ENCODE measurements at regions not wholly inside any gene's neighbourhood (a gene's known extent, or its start where the extent isn't known, plus 50 kb on each side); places are given as distances from the start of the nearest gene placed in this dataset.

DNA sequence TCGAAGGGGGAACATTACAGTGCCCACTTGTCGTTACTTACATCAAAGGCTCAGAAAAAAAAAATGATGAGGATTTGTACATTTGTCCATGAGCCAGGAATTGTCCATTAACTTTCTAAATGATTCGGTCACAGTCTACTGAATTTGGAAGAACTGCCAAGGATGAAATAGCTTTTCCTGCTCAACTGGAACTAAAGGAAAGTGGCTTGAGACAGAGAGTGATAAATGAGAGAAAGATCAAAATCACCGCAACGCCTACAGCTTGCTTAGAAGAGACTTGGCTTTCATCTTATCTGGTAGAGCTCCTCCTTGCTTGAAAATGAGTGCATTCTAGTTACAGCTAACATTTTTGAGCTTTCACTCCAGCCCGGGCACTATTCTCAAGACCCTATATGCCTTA, 55.5 kb upstream of the ADGRG2 start:
- ATAC-seq (ENCODE audit: insufficient read depth, low FRiP score) (no peak), DNase-seq (peak in 2 of 3 donors; percentile 54 to 67)
- H3K4me3 ChIP-seq = no peak overlapping the region
- no peaks in the 10 kb centered on the region for H3K36me3 ChIP-seq (ENCODE audit: control insufficient read depth in 4 of 4, insufficient read depth in 4 of 4, low read length in 4 of 4)
- H3K9me3 ChIP-seq (ENCODE audit: control insufficient read depth in 4 of 4, insufficient read depth in 3 of 4, low read length in 3 of 4) = no peaks in the 10 kb centered on the region
- H3K9ac ChIP-seq (ENCODE audit: insufficient read depth in 1 of 2, low read length in 2 of 2) = no peak overlapping the region
- H3K4me1 ChIP-seq (ENCODE audit: control insufficient read depth in 5 of 5, insufficient read depth in 5 of 5, low read length in 5 of 5) = peaks cover 0 to 5% (median 0%) of the 10 kb centered on the region in 5 donors
- H3K27ac ChIP-seq (ENCODE audit: low read depth in 1 of 2, low read length in 1 of 2) = no peak overlapping the region
- 60 to 71% methylated on average over 6 of the region's 6 CpGs for WGBS, 2 donors
- peaks cover 0 to 8% (median 4%) of the 10 kb centered on the region in 3 donors for H3K27me3 ChIP-seq (ENCODE audit: control insufficient read depth in 3 of 3, insufficient read depth in 3 of 3, low read length in 2 of 3)
- TF ChIP-seq, protein P1, sequence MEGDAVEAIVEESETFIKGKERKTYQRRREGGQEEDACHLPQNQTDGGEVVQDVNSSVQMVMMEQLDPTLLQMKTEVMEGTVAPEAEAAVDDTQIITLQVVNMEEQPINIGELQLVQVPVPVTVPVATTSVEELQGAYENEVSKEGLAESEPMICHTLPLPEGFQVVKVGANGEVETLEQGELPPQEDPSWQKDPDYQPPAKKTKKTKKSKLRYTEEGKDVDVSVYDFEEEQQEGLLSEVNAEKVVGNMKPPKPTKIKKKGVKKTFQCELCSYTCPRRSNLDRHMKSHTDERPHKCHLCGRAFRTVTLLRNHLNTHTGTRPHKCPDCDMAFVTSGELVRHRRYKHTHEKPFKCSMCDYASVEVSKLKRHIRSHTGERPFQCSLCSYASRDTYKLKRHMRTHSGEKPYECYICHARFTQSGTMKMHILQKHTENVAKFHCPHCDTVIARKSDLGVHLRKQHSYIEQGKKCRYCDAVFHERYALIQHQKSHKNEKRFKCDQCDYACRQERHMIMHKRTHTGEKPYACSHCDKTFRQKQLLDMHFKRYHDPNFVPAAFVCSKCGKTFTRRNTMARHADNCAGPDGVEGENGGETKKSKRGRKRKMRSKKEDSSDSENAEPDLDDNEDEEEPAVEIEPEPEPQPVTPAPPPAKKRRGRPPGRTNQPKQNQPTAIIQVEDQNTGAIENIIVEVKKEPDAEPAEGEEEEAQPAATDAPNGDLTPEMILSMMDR (IDR thresholded peaks at IDR 0.05; ENCODE audit: control extremely low read depth, extremely low read depth) = no peak

DNA sequence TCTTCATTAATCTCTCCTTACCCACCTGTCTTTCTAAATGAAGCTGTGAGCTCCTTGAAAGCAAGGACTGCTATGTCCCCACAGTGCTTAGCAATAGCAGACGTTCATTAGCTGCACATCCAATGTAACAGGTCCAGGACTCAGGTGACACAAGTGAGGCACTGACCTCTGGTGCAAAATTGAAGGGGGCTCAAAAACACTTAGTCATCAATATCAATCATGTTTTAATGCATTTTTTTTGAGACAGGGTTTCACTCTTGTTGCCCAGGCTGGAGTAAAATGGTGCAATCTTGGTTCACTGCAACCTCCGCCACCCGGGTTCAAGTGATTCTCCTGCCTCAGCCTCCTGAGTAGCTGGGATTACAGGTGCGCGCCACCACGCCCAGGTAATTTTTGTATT, 56.1 kb upstream of the ADGRG2 start:
- H3K36me3 ChIP-seq (ENCODE audit: control insufficient read depth in 4 of 4, insufficient read depth in 4 of 4, low read length in 4 of 4) = no peaks in the 10 kb centered on the region
- ATAC-seq (ENCODE audit: insufficient read depth, low FRiP score) (no peak), DNase-seq (no peak)
- TF ChIP-seq, protein P1 (IDR thresholded peaks at IDR 0.05; ENCODE audit: control extremely low read depth, extremely low read depth) = no peak
- H3K4me1 ChIP-seq (ENCODE audit: control insufficient read depth in 5 of 5, insufficient read depth in 5 of 5, low read length in 5 of 5) = peaks cover 0 to 5% (median 0%) of the 10 kb centered on the region in 5 donors
- H3K9me3 ChIP-seq (ENCODE audit: control insufficient read depth in 4 of 4, insufficient read depth in 3 of 4, low read length in 3 of 4) = no peaks in the 10 kb centered on the region
- H3K4me3 ChIP-seq = no peak overlapping the region
- no peak overlapping the region for H3K27ac ChIP-seq (ENCODE audit: low read depth in 1 of 2, low read length in 1 of 2)
- 84 to 86% methylated on average over 6 of the region's 6 CpGs for WGBS, 2 donors
- H3K9ac ChIP-seq (ENCODE audit: insufficient read depth in 1 of 2, low read length in 2 of 2) = no peak overlapping the region
- peaks cover 0 to 8% (median 4%) of the 10 kb centered on the region in 3 donors for H3K27me3 ChIP-seq (ENCODE audit: control insufficient read depth in 3 of 3, insufficient read depth in 3 of 3, low read length in 2 of 3)

DNA sequence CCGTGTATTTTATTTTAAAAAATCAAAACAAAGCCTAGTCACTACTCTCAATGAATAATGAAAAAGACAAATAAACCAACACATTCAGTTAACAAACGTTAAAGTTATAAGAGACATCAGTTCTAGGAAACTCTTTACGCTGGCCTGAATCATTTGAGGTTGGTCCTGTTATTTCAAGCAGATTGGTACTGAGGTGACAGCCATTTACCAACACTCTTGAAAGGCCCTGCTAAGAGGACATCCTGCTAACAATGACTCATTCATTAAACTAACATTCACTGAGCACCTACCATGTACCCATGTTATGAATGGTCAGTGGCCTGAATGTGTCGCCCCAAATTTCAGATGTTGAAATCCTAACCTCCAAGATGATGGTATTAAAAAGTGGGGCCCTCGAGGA, 57.1 kb upstream of the ADGRG2 start:
- 69 to 85% methylated on average over 5 of the region's 5 CpGs for WGBS, 2 donors
- Histone ChIP-seq H3K9ac (ENCODE audit: insufficient read depth in 1 of 2, low read length in 2 of 2) (no peak overlapping the region), H3K4me3 (no peak overlapping the region), H3K36me3 (ENCODE audit: control insufficient read depth in 4 of 4, insufficient read depth in 4 of 4, low read length in 4 of 4) (no peaks in the 10 kb centered on the region), H3K27me3 (ENCODE audit: control insufficient read depth in 3 of 3, insufficient read depth in 3 of 3, low read length in 2 of 3) (peaks cover 0 to 10% (median 4%) of the 10 kb centered on the region in 3 donors), H3K27ac (ENCODE audit: low read depth in 1 of 2, low read length in 1 of 2) (no peak overlapping the region), H3K9me3 (ENCODE audit: control insufficient read depth in 4 of 4, insufficient read depth in 3 of 4, low read length in 3 of 4) (no peaks in the 10 kb centered on the region), H3K4me1 (ENCODE audit: control insufficient read depth in 5 of 5, insufficient read depth in 5 of 5, low read length in 5 of 5) (peaks cover 0 to 5% (median 0%) of the 10 kb centered on the region in 5 donors)
- no peak for DNase-seq
- ATAC-seq (ENCODE audit: insufficient read depth, low FRiP score) = no peak
- TF ChIP-seq, protein P1 (IDR thresholded peaks at IDR 0.05; ENCODE audit: control extremely low read depth, extremely low read depth) = no peak

DNA sequence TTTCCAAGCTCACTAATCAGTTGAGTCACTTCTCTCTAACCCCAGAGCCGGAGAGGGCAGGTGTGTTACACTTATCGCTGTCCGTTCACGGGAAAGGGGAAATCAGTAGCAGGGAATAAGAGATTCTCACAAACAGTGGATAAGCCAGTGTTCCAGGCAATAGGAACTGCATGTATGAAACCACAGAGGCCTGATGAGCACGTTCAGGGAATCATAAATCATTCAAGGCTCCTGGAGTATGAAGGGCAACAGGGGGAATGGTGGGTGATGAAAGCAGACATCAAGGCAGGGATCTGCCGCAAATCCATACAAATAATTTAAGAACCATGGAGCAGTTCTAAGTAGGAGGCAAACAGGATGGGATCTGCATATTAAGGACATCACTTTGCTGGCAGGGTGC, 59.1 kb upstream of the ADGRG2 start:
- H3K9me3 ChIP-seq (ENCODE audit: control insufficient read depth in 4 of 4, insufficient read depth in 3 of 4, low read length in 3 of 4) = no peaks in the 10 kb centered on the region
- H3K9ac ChIP-seq (ENCODE audit: insufficient read depth in 1 of 2, low read length in 2 of 2) = no peak overlapping the region
- H3K27ac ChIP-seq (ENCODE audit: low read depth in 1 of 2, low read length in 1 of 2) = no peak overlapping the region
- DNase-seq = no peak
- H3K36me3 ChIP-seq (ENCODE audit: control insufficient read depth in 4 of 4, insufficient read depth in 4 of 4, low read length in 4 of 4) = no peaks in the 10 kb centered on the region
- peaks cover 0 to 5% (median 0%) of the 10 kb centered on the region in 5 donors for H3K4me1 ChIP-seq (ENCODE audit: control insufficient read depth in 5 of 5, insufficient read depth in 5 of 5, low read length in 5 of 5)
- ATAC-seq (ENCODE audit: insufficient read depth, low FRiP score) = no peak
- H3K27me3 ChIP-seq (ENCODE audit: control insufficient read depth in 3 of 3, insufficient read depth in 3 of 3, low read length in 2 of 3) = peaks cover 0 to 11% (median 4%) of the 10 kb centered on the region in 3 donors
- TF ChIP-seq, protein P1 (IDR thresholded peaks at IDR 0.05; ENCODE audit: control extremely low read depth, extremely low read depth) = no peak
- 80 to 81% methylated on average over 6 of the region's 6 CpGs for WGBS, 2 donors
- no peak overlapping the region for H3K4me3 ChIP-seq

Measured in lung (tissue), 11 donors.